ENCODE measurements at regions not wholly inside any gene's neighbourhood (a gene's known extent, or its start where the extent isn't known, plus 50 kb on each side); places are given as distances from the start of the nearest gene placed in this dataset.
A peak's percentile ranks its signal among the peaks of the same experiment; 100 is the strongest.

DNA sequence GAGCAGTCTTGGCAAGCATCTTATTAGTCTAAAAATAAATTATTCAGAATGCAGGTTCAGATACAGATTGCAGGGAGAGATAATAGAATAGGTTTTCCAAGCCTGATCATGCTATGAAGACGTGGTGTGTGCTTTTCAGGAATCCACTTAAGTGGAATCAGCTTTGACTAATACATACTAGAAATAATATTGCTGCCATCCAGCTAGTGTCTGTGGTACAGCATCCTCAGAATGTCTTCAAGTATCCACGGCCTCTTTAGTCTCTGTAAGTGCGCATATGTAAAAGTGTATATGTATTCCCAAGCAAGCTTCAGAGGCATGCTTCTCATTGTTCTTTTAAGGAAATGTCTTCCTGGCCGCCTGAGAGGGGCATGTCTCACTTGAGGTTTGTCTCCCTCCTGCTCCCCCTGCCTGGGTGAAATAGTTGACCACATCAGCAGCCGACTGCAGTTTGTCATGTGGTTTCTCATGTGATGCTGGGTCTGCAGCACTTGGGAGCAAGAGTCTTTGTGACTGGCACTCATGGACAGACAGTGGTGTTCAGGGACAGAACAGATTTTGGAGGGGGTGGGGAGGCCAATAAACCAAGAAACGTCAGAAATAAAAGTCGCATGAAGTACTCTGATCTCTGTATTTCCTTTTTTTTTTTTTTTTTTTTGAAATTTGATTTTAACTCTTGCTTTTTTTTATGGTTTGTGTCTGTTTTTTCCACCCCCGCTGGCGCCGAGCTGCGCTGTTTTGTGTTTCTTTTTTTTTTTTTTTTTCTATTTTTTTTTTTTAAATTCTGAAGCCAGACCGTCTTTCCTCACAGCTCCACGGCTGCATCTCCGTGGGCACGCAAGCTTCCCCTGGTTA is 150.8 kb downstream of the PRL start:
- Histone ChIP-seq H3K27me3 (ENCODE audit: control insufficient read depth in 2 of 2, insufficient read depth in 2 of 2, low read length in 2 of 2) (no peaks in the 10 kb centered on the region), H3K9me1 (replicated peaks; ENCODE audit: control insufficient read depth, extremely low read depth, insufficient read depth, low read length) (no peaks in the 10 kb centered on the region), H3K36me3 (ENCODE audit: control insufficient read depth in 2 of 2, extremely low read depth in 1 of 2, insufficient read depth in 2 of 2, low read length in 2 of 2) (no peaks in the 10 kb centered on the region), H4K20me1 (replicated peaks; ENCODE audit: control insufficient read depth, extremely low read depth, insufficient read depth, low read length) (no peaks in the 10 kb centered on the region), H3K4me3 (replicated peaks in 1 of 3; ENCODE audit: insufficient read depth in 1 of 3, low read depth in 1 of 3, low read length in 3 of 3) (no peak overlapping the region), H3K4me2 (ENCODE audit: insufficient read depth, low read length) (no peak overlapping the region), H2AFZ (ENCODE audit: low read depth, low read length) (no peak overlapping the region), H3K4me1 (ENCODE audit: control insufficient read depth, extremely low read depth, insufficient read depth, low read length) (peaks cover 36% of the 10 kb centered on the region), H3K9me3 (replicated peaks; ENCODE audit: control insufficient read depth, insufficient read depth, low read length) (no peaks in the 10 kb centered on the region), H3K9ac (replicated peaks; ENCODE audit: extremely low read depth, insufficient read depth, low read length) (no peak overlapping the region), H3K27ac (ENCODE audit: insufficient read depth, low read depth, low read length) (no peak overlapping the region), H3K79me2 (ENCODE audit: control insufficient read depth, insufficient read depth, low read length) (no peaks in the 10 kb centered on the region)
- dilution Hi-C loops (cut with MboI; ENCODE audit: extremely low pct_ligation_motif_present, low sequenced_read_pairs) (no loop called here), intact Hi-C loops (cut with micrococcal nuclease) (loop anchor here (1.0 to 10.0 kb wide), 2 partner anchors 469 to 682 kb away; no protein-coding TSS in a partner anchor)
- POLR2A ChIA-PET: interaction anchor here (0.6 kb wide), 1 partner anchor 79 kb away, joined by 10 read pairs; no protein-coding TSS in a partner anchor
- no TSS peak for BruUV-seq (replicated peaks)
- FAIRE-seq: no peak
- CTCF ChIA-PET: interaction anchor here (0.9 to 3.7 kb wide), 3 partner anchors 12 to 552 kb away, joined by 3 to 15 read pairs (median 3); partner anchors contain the start of gene SOX4
- DNase-seq (ENCODE audit: low read depth, low spot score): peak; percentile 69
- TF ChIP-seq JUN (IDR thresholded peaks at IDR 0.05; ENCODE audit: borderline replicate concordance, insufficient read depth, insufficient read length, low read depth) (no peak), MAX (IDR thresholded peaks at IDR 0.05; ENCODE audit: insufficient read depth, insufficient read length) (no peak), MYC (IDR thresholded peaks at IDR 0.05; ENCODE audit: low read depth, low read length) (no peak), POLR2AphosphoS5 (IDR thresholded peaks at IDR 0.05; ENCODE audit: insufficient read depth, low read depth, low read length) (no peak), POLR2A (IDR thresholded peaks at IDR 0.05; ENCODE audit: low read depth, low read length) (no peak), GATA2 (IDR thresholded peaks at IDR 0.05; ENCODE audit: insufficient read depth, insufficient read length, low read depth, low read length) (no peak), EZH2 (IDR thresholded peaks at IDR 0.05; ENCODE audit: borderline replicate concordance, low read depth, low read length, severe bottlenecking) (no peak)
- TF ChIP-seq, protein P1, sequence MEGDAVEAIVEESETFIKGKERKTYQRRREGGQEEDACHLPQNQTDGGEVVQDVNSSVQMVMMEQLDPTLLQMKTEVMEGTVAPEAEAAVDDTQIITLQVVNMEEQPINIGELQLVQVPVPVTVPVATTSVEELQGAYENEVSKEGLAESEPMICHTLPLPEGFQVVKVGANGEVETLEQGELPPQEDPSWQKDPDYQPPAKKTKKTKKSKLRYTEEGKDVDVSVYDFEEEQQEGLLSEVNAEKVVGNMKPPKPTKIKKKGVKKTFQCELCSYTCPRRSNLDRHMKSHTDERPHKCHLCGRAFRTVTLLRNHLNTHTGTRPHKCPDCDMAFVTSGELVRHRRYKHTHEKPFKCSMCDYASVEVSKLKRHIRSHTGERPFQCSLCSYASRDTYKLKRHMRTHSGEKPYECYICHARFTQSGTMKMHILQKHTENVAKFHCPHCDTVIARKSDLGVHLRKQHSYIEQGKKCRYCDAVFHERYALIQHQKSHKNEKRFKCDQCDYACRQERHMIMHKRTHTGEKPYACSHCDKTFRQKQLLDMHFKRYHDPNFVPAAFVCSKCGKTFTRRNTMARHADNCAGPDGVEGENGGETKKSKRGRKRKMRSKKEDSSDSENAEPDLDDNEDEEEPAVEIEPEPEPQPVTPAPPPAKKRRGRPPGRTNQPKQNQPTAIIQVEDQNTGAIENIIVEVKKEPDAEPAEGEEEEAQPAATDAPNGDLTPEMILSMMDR (IDR thresholded peaks at IDR 0.05; ENCODE audit: extremely low read depth in 1 of 2, insufficient read depth in 1 of 2, low read depth in 1 of 2, low read length in 2 of 2): no peak

All from endothelial cell of umbilical vein (primary cell).